ENCODE measurements at regions not wholly inside any gene's neighbourhood (a gene's known extent, or its start where the extent isn't known, plus 50 kb on each side); places are given as distances from the start of the nearest gene placed in this dataset.

GRCh38 chr15:35247150-35247549, 162.1 kb upstream of the NANOGP8 start:
- BruUV-seq (replicated peaks), result no TSS peak
- ATAC-seq (no peak), DNase-seq (ENCODE audit: extremely low read depth in 1 of 4, low spot score in 3 of 4) (no peak), FAIRE-seq (no peak)
- no peak overlapping the region for H3K4me3 ChIP-seq
- H3K4me1 ChIP-seq (replicated peaks in 1 of 2; ENCODE audit: control insufficient read depth in 2 of 2, insufficient read depth in 2 of 2, low read length in 2 of 2), result no peaks in the 10 kb centered on the region
- in situ Hi-C loops (cut with MboI) (no loop called here), intact Hi-C loops (cut with micrococcal nuclease) (no loop called here)
- no peak overlapping the region for H3K9ac ChIP-seq (ENCODE audit: insufficient read depth in 1 of 2, low read depth in 2 of 2, low read length in 2 of 2)
- H2AFZ ChIP-seq (ENCODE audit: low read depth, low read length), result no peak overlapping the region
- H3K27ac ChIP-seq (ENCODE audit: extremely low read depth, low read depth, low read length), result no peak overlapping the region
- ChIA-PET CTCF (ENCODE audit: low intra/inter-chr PET ratio) (no interaction called here), POLR2A (no interaction called here)
- no peaks in the 10 kb centered on the region for H3K9me3 ChIP-seq (replicated peaks; ENCODE audit: control insufficient read depth, insufficient read depth, low read depth, low read length)
- TF ChIP-seq ZNF76 (CRISPR knock-in tag; IDR thresholded peaks at IDR 0.05; ENCODE audit: borderline replicate concordance), result no peak
- TF ChIP-seq, protein P1, sequence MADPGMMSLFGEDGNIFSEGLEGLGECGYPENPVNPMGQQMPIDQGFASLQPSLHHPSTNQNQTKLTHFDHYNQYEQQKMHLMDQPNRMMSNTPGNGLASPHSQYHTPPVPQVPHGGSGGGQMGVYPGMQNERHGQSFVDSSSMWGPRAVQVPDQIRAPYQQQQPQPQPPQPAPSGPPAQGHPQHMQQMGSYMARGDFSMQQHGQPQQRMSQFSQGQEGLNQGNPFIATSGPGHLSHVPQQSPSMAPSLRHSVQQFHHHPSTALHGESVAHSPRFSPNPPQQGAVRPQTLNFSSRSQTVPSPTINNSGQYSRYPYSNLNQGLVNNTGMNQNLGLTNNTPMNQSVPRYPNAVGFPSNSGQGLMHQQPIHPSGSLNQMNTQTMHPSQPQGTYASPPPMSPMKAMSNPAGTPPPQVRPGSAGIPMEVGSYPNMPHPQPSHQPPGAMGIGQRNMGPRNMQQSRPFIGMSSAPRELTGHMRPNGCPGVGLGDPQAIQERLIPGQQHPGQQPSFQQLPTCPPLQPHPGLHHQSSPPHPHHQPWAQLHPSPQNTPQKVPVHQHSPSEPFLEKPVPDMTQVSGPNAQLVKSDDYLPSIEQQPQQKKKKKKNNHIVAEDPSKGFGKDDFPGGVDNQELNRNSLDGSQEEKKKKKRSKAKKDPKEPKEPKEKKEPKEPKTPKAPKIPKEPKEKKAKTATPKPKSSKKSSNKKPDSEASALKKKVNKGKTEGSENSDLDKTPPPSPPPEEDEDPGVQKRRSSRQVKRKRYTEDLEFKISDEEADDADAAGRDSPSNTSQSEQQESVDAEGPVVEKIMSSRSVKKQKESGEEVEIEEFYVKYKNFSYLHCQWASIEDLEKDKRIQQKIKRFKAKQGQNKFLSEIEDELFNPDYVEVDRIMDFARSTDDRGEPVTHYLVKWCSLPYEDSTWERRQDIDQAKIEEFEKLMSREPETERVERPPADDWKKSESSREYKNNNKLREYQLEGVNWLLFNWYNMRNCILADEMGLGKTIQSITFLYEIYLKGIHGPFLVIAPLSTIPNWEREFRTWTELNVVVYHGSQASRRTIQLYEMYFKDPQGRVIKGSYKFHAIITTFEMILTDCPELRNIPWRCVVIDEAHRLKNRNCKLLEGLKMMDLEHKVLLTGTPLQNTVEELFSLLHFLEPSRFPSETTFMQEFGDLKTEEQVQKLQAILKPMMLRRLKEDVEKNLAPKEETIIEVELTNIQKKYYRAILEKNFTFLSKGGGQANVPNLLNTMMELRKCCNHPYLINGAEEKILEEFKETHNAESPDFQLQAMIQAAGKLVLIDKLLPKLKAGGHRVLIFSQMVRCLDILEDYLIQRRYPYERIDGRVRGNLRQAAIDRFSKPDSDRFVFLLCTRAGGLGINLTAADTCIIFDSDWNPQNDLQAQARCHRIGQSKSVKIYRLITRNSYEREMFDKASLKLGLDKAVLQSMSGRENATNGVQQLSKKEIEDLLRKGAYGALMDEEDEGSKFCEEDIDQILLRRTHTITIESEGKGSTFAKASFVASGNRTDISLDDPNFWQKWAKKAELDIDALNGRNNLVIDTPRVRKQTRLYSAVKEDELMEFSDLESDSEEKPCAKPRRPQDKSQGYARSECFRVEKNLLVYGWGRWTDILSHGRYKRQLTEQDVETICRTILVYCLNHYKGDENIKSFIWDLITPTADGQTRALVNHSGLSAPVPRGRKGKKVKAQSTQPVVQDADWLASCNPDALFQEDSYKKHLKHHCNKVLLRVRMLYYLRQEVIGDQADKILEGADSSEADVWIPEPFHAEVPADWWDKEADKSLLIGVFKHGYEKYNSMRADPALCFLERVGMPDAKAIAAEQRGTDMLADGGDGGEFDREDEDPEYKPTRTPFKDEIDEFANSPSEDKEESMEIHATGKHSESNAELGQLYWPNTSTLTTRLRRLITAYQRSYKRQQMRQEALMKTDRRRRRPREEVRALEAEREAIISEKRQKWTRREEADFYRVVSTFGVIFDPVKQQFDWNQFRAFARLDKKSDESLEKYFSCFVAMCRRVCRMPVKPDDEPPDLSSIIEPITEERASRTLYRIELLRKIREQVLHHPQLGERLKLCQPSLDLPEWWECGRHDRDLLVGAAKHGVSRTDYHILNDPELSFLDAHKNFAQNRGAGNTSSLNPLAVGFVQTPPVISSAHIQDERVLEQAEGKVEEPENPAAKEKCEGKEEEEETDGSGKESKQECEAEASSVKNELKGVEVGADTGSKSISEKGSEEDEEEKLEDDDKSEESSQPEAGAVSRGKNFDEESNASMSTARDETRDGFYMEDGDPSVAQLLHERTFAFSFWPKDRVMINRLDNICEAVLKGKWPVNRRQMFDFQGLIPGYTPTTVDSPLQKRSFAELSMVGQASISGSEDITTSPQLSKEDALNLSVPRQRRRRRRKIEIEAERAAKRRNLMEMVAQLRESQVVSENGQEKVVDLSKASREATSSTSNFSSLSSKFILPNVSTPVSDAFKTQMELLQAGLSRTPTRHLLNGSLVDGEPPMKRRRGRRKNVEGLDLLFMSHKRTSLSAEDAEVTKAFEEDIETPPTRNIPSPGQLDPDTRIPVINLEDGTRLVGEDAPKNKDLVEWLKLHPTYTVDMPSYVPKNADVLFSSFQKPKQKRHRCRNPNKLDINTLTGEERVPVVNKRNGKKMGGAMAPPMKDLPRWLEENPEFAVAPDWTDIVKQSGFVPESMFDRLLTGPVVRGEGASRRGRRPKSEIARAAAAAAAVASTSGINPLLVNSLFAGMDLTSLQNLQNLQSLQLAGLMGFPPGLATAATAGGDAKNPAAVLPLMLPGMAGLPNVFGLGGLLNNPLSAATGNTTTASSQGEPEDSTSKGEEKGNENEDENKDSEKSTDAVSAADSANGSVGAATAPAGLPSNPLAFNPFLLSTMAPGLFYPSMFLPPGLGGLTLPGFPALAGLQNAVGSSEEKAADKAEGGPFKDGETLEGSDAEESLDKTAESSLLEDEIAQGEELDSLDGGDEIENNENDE (IDR thresholded peaks at IDR 0.05; ENCODE audit: low read depth, low read length), result no peak
- TF ChIP-seq, protein P2, sequence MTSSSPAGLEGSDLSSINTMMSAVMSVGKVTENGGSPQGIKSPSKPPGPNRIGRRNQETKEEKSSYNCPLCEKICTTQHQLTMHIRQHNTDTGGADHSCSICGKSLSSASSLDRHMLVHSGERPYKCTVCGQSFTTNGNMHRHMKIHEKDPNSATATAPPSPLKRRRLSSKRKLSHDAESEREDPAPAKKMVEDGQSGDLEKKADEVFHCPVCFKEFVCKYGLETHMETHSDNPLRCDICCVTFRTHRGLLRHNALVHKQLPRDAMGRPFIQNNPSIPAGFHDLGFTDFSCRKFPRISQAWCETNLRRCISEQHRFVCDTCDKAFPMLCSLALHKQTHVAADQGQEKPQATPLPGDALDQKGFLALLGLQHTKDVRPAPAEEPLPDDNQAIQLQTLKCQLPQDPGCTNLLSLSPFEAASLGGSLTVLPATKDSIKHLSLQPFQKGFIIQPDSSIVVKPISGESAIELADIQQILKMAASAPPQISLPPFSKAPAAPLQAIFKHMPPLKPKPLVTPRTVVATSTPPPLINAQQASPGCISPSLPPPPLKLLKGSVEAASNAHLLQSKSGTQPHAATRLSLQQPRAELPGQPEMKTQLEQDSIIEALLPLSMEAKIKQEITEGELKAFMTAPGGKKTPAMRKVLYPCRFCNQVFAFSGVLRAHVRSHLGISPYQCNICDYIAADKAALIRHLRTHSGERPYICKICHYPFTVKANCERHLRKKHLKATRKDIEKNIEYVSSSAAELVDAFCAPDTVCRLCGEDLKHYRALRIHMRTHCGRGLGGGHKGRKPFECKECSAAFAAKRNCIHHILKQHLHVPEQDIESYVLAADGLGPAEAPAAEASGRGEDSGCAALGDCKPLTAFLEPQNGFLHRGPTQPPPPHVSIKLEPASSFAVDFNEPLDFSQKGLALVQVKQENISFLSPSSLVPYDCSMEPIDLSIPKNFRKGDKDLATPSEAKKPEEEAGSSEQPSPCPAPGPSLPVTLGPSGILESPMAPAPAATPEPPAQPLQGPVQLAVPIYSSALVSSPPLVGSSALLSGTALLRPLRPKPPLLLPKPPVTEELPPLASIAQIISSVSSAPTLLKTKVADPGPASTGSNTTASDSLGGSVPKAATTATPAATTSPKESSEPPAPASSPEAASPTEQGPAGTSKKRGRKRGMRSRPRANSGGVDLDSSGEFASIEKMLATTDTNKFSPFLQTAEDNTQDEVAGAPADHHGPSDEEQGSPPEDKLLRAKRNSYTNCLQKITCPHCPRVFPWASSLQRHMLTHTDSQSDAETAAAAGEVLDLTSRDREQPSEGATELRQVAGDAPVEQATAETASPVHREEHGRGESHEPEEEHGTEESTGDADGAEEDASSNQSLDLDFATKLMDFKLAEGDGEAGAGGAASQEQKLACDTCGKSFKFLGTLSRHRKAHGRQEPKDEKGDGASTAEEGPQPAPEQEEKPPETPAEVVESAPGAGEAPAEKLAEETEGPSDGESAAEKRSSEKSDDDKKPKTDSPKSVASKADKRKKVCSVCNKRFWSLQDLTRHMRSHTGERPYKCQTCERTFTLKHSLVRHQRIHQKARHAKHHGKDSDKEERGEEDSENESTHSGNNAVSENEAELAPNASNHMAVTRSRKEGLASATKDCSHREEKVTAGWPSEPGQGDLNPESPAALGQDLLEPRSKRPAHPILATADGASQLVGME (CRISPR knock-in tag; IDR thresholded peaks at IDR 0.05), result no peak
- no peaks in the 10 kb centered on the region for H3K36me3 ChIP-seq (ENCODE audit: control insufficient read depth, insufficient read depth, low read length)
- H3K27me3 ChIP-seq (ENCODE audit: control insufficient read depth in 2 of 2, insufficient read depth in 2 of 2, low read length in 2 of 2), result no peaks in the 10 kb centered on the region
- no peaks in the 10 kb centered on the region for H3K9me1 ChIP-seq (ENCODE audit: control insufficient read depth, insufficient read depth, low read length)
- no peak overlapping the region for H3K4me2 ChIP-seq (ENCODE audit: insufficient read depth, low read length)
- H4K20me1 ChIP-seq (replicated peaks; ENCODE audit: control insufficient read depth, insufficient read depth, low read length), result no peaks in the 10 kb centered on the region
- H3K79me2 ChIP-seq (ENCODE audit: control insufficient read depth, insufficient read depth, low read length), result no peaks in the 10 kb centered on the region
